Neural progenitor cell (in vitro differentiated cells): ENCODE measurements at regions not wholly inside any gene's neighbourhood (a gene's known extent, or its start where the extent isn't known, plus 50 kb on each side); places are given as distances from the start of the nearest gene placed in this dataset.

Experiments used
- DNase-seq: peaks from one replicate; pipeline ENCODE4 v3.0.0-alpha.2; 2016; ENCODE audit warnings: low spot score
- H2AFZ ChIP-seq: fragments of 200-600 bp; sonication (generic); replicated peaks from 2 replicates; pipeline ENCODE4 v1.6.1; 2016; ENCODE audit warnings: antibody characterized with exemption
- H3F3A ChIP-seq: fragments of 200-600 bp; sonication (generic); 2 replicates; pipeline ENCODE4 v1.6.1; 2016; ENCODE audit warnings: antibody characterized with exemption, low read depth
- H3K27ac ChIP-seq: fragments of 200-600 bp; sonication (generic); 2 replicates; pipeline ENCODE4 v1.5.1; 2016; ENCODE audit warnings: mild to moderate bottlenecking
- H3K27me3 ChIP-seq: fragments of 200-600 bp; sonication (generic); 2 replicates; pipeline ENCODE4 v1.6.1; 2016; ENCODE audit warnings: mild to moderate bottlenecking, moderate library complexity
- H3K36me3 ChIP-seq: fragments of 200-600 bp; sonication (generic); 2 replicates; pipeline ENCODE4 v1.5.1; 2016
- H3K4me1 ChIP-seq: fragments of 200-600 bp; sonication (generic); 2 replicates; pipeline ENCODE4 v1.6.1; 2016; ENCODE audit warnings: mixed run types
- H3K4me2 ChIP-seq: fragments of 200-600 bp; sonication (generic); 2 replicates; pipeline ENCODE4 v1.6.1; 2016
- H3K4me3 ChIP-seq: fragments of 200-600 bp; sonication (generic); 2 replicates; pipeline ENCODE4 v1.5.1; 2016
- H3K79me2 ChIP-seq: fragments of 200-600 bp; sonication (generic); 2 replicates; pipeline ENCODE4 v1.6.1; 2016; ENCODE audit warnings: low read depth
- H3K9ac ChIP-seq: fragments of 200-600 bp; sonication (generic); 2 replicates; pipeline ENCODE4 v1.6.1; 2016
- H3K9me3 ChIP-seq: fragments of 200-600 bp; sonication (generic); 2 replicates; pipeline ENCODE4 v1.5.1; 2016; ENCODE audit warnings: low read depth
- H4K20me1 ChIP-seq: fragments of 200-600 bp; sonication (generic); 2 replicates; pipeline ENCODE4 v1.6.1; 2016; ENCODE audit warnings: low read depth
- H3K27ac Mint-ChIP-seq: 3 replicates; pipeline ENCODE4 v1.8.0; 2021; ENCODE audit warnings: mixed read lengths
- H3K27me3 Mint-ChIP-seq: 2 replicates; pipeline ENCODE4 v1.8.0; 2022; ENCODE audit warnings: low read depth, mild to moderate bottlenecking, inconsistent platforms, moderate library complexity, mixed read lengths; ENCODE audit not compliant: insufficient read depth
- H3K36me3 Mint-ChIP-seq: 3 replicates; pipeline ENCODE4 v1.8.0; 2021; ENCODE audit warnings: mixed read lengths
- H3K4me1 Mint-ChIP-seq: 3 replicates; pipeline ENCODE4 v1.8.0; 2021; ENCODE audit warnings: mixed read lengths
- H3K4me3 Mint-ChIP-seq: 3 replicates; pipeline ENCODE4 v1.8.0; 2021; ENCODE audit warnings: mild to moderate bottlenecking, moderate library complexity, mixed read lengths
- H3K9me3 Mint-ChIP-seq: 3 replicates; pipeline ENCODE4 v1.8.0; 2020; ENCODE audit warnings: mixed read lengths
- EZH2 ChIP-seq: fragments of 200-600 bp; sonication (generic); IDR thresholded peaks from 2 replicates; pipeline ENCODE4 v1.6.1; 2017; ENCODE audit warnings: antibody characterized with exemption, mild to moderate bottlenecking, moderate library complexity
- EZH2phosphoT487 ChIP-seq: fragments of 200-600 bp; sonication (generic); IDR thresholded peaks from 2 replicates; pipeline ENCODE4 v1.6.1; 2017; ENCODE audit warnings: antibody characterized with exemption
- TF ChIP-seq, protein P1 (sequence below): fragments of 200-600 bp; sonication (generic); IDR thresholded peaks from 2 replicates; pipeline ENCODE4 v1.5.1; 2017; ENCODE audit warnings: antibody characterized with exemption, mild to moderate bottlenecking

DNA sequence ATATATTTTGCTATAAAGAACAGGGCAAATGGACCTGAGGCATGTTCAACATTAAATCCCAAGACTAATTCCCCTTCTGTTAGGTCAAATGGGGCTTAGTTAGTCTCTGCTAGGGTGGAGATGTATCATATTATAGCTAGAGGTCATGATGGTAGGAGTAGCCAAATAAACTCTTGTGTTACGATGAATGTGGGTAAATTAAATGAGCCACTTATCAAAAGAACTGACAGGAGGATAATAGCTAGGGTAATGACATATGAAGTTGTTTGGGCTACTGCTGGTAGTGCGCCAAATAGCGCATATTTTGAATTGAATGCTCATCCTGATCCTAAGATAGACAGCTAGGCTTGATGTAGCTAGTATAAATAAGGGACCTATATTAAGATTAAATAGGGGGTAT lies 445.0 kb downstream of the GXYLT1 start:
- no peak overlapping the region for H3K4me2 ChIP-seq
- no peak for DNase-seq
- peaks cover 3% of the 10 kb centered on the region for H3K27me3 Mint-ChIP-seq
- no peak overlapping the region for H2AFZ ChIP-seq
- TF ChIP-seq, protein P1, sequence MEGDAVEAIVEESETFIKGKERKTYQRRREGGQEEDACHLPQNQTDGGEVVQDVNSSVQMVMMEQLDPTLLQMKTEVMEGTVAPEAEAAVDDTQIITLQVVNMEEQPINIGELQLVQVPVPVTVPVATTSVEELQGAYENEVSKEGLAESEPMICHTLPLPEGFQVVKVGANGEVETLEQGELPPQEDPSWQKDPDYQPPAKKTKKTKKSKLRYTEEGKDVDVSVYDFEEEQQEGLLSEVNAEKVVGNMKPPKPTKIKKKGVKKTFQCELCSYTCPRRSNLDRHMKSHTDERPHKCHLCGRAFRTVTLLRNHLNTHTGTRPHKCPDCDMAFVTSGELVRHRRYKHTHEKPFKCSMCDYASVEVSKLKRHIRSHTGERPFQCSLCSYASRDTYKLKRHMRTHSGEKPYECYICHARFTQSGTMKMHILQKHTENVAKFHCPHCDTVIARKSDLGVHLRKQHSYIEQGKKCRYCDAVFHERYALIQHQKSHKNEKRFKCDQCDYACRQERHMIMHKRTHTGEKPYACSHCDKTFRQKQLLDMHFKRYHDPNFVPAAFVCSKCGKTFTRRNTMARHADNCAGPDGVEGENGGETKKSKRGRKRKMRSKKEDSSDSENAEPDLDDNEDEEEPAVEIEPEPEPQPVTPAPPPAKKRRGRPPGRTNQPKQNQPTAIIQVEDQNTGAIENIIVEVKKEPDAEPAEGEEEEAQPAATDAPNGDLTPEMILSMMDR, result no peak
- TF ChIP-seq EZH2 (no peak), EZH2phosphoT487 (no peak)
- H3K4me1 Mint-ChIP-seq, result peaks cover 13% of the 10 kb centered on the region
- H3K79me2 ChIP-seq, result no peaks in the 10 kb centered on the region
- H3K36me3 Mint-ChIP-seq, result peaks cover 1% of the 10 kb centered on the region
- no peak overlapping the region for H3K27ac ChIP-seq
- no peaks in the 10 kb centered on the region for H3F3A ChIP-seq
- no peaks in the 10 kb centered on the region for H3K4me1 ChIP-seq
- H3K9ac ChIP-seq, result no peak overlapping the region
- no peaks in the 10 kb centered on the region for H3K36me3 ChIP-seq
- no peaks in the 10 kb centered on the region for H3K9me3 ChIP-seq
- no peak overlapping the region for H3K4me3 ChIP-seq
- H3K9me3 Mint-ChIP-seq, result peaks cover 3% of the 10 kb centered on the region
- no peak overlapping the region for H3K27ac Mint-ChIP-seq
- no peaks in the 10 kb centered on the region for H4K20me1 ChIP-seq
- H3K27me3 ChIP-seq, result no peaks in the 10 kb centered on the region
- H3K4me3 Mint-ChIP-seq, result no peak overlapping the region

DNA sequence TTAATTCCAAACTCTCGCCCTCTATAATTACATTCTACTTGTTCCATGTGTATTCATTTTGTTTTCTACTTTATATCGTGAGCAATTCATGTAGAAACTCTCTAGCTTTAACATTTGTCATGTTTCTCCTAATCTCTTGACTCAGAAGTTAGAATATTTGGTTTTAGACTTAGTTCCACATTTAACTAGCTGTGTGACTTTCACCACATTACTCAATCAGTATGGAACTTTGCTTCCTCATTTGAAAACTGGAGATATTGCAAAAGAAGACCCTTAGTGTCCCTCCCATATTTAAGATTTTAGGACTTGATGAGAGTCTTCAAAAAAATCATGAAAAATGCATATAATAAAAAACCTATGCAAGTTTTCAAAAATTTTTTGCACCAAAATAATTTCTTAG lies 447.5 kb downstream of the GXYLT1 start:
- H3K79me2 ChIP-seq, result no peaks in the 10 kb centered on the region
- H3K9ac ChIP-seq, result no peak overlapping the region
- H3K4me2 ChIP-seq, result no peak overlapping the region
- H3K4me3 ChIP-seq, result no peak overlapping the region
- H3K9me3 ChIP-seq, result no peaks in the 10 kb centered on the region
- H3K4me1 Mint-ChIP-seq, result peaks cover 13% of the 10 kb centered on the region
- peaks cover 6% of the 10 kb centered on the region for H3K9me3 Mint-ChIP-seq
- no peaks in the 10 kb centered on the region for H3K4me1 ChIP-seq
- H2AFZ ChIP-seq, result no peak overlapping the region
- no peak overlapping the region for H3K4me3 Mint-ChIP-seq
- H4K20me1 ChIP-seq, result no peaks in the 10 kb centered on the region
- no peaks in the 10 kb centered on the region for H3K27me3 Mint-ChIP-seq
- DNase-seq, result no peak
- H3K27me3 ChIP-seq, result no peaks in the 10 kb centered on the region
- no peaks in the 10 kb centered on the region for H3F3A ChIP-seq
- peaks cover 2% of the 10 kb centered on the region for H3K36me3 Mint-ChIP-seq
- TF ChIP-seq, protein P1, result no peak
- TF ChIP-seq EZH2 (no peak), EZH2phosphoT487 (no peak)
- no peaks in the 10 kb centered on the region for H3K36me3 ChIP-seq
- H3K27ac ChIP-seq, result no peak overlapping the region
- no peak overlapping the region for H3K27ac Mint-ChIP-seq

DNA sequence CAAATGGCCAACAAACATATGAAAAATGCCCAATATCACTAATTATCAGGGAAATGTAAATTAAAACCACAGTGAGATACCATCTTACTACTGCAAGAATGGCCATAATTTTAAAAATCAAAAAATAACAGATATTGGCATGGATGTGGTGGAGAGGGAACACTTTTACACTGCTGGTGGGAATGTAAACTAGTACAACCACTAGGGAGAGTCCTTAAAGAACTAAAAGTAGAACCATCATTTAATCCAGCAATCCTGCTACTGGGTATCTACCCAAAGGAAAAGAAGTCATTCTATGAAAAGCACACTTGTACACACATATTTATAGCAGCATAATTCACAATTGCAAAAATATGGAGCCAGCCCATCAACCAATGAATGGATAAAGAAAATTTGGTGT lies 459.7 kb downstream of the GXYLT1 start:
- H3K9me3 ChIP-seq, result no peaks in the 10 kb centered on the region
- H3K27ac ChIP-seq, result no peak overlapping the region
- H3K9ac ChIP-seq, result no peak overlapping the region
- TF ChIP-seq EZH2phosphoT487, result no peak
- TF ChIP-seq, protein P1, result no peak
- no peak for TF ChIP-seq EZH2
- H3K27me3 ChIP-seq, result no peaks in the 10 kb centered on the region
- peaks cover 3% of the 10 kb centered on the region for H3K9me3 Mint-ChIP-seq
- H3F3A ChIP-seq, result no peaks in the 10 kb centered on the region
- no peaks in the 10 kb centered on the region for H3K36me3 Mint-ChIP-seq
- no peak for DNase-seq
- no peaks in the 10 kb centered on the region for H4K20me1 ChIP-seq
- no peaks in the 10 kb centered on the region for H3K27me3 Mint-ChIP-seq
- no peak overlapping the region for H2AFZ ChIP-seq
- H3K4me2 ChIP-seq, result no peak overlapping the region
- H3K79me2 ChIP-seq, result no peaks in the 10 kb centered on the region
- no peaks in the 10 kb centered on the region for H3K4me1 ChIP-seq
- no peak overlapping the region for H3K27ac Mint-ChIP-seq
- no peak overlapping the region for H3K4me3 Mint-ChIP-seq
- H3K4me3 ChIP-seq, result no peak overlapping the region
- H3K36me3 ChIP-seq, result no peaks in the 10 kb centered on the region
- H3K4me1 Mint-ChIP-seq, result peaks cover 24% of the 10 kb centered on the region
